WERI-Rb-1 (cell line): ENCODE measurements at regions not wholly inside any gene's neighbourhood (a gene's known extent, or its start where the extent isn't known, plus 50 kb on each side); places are given as distances from the start of the nearest gene placed in this dataset.

Experiments
- DNase-seq: peaks from one replicate; pipeline ENCODE4 v3.0.0-alpha.2; 2020
- H3K27ac ChIP-seq: fragments of 250-450 bp; sonication (Bioruptor Pico); 2 replicates; pipeline ENCODE4 v1.5.1; 2020; ENCODE audit warnings: mild to moderate bottlenecking, moderate library complexity
- H3K27me3 ChIP-seq: fragments of 250-450 bp; sonication (Bioruptor Pico); 2 replicates; pipeline ENCODE4 v1.5.1; 2021; ENCODE audit warnings: mild to moderate bottlenecking, low read depth, moderate library complexity; ENCODE audit not compliant: insufficient read depth, severe bottlenecking
- H3K36me3 ChIP-seq: fragments of 250-450 bp; sonication (Bioruptor Pico); 2 replicates; pipeline ENCODE4 v1.5.1; 2020; ENCODE audit warnings: mild to moderate bottlenecking, moderate library complexity
- H3K4me3 ChIP-seq: 2 replicates; pipeline ENCODE4 v1.5.1; 2011; ENCODE audit warnings: low read depth, mild to moderate bottlenecking, control low read depth, low read length
- H3K9me3 ChIP-seq: fragments of 250-450 bp; sonication (Bioruptor Pico); 2 replicates; pipeline ENCODE4 v1.5.1; 2021; ENCODE audit warnings: mild to moderate bottlenecking, moderate library complexity; ENCODE audit not compliant: severe bottlenecking
- CTCF ChIP-seq: IDR thresholded peaks from 2 replicates; pipeline ENCODE4 v1.5.1; 2011; ENCODE audit warnings: low read depth, mild to moderate bottlenecking, control low read depth, inconsistent platforms, low read length

- peaks cover 58% of the 10 kb centered on the region for H3K27me3 ChIP-seq
- H3K4me3 ChIP-seq = no peak overlapping the region
- no peaks in the 10 kb centered on the region for H3K36me3 ChIP-seq
- H3K9me3 ChIP-seq = no peaks in the 10 kb centered on the region
- no peak for TF ChIP-seq CTCF
- H3K27ac ChIP-seq = no peak overlapping the region
- DNase-seq = no peak
These were observed 978.6 kb downstream of the NLGN4X start for GRCh38 chrX:5250106-5250505.

DNA sequence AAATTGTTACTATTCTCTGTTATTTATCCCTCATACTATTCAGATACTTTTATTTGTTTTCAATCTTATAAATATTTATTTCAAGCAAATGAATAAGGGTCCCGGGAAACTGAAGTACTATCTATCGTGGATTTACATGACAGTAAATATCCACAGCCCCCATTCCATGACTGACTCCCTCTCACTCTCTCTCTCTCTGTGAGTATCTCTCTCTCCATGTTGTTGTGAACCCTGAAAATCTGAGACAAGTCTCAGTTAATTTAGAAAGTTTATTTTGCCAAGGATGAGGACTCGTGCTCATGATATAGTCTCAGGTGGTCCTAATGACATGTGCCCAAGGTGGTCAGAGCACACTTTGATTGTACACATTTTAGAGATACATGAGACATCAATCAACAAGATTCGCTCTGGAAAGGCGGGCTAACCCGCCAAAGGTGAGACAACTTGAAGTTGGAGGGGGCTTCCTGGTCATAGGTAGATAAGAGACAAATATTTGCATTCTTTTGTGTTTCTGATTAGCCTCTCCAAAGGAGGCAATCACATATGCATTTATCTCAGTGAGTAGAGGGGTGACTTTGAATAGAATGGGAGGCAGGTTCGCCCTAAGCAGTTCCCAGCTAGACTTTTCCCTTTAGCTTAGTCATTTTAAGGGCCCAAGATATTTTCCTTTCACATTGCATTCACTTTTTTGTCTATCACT lies 986.4 kb downstream of the NLGN4X start:
- no peak overlapping the region for H3K27ac ChIP-seq
- TF ChIP-seq CTCF = no peak
- H3K9me3 ChIP-seq = no peaks in the 10 kb centered on the region
- H3K4me3 ChIP-seq = no peak overlapping the region
- DNase-seq = no peak
- peaks cover 59% of the 10 kb centered on the region for H3K27me3 ChIP-seq
- H3K36me3 ChIP-seq = no peaks in the 10 kb centered on the region

DNA sequence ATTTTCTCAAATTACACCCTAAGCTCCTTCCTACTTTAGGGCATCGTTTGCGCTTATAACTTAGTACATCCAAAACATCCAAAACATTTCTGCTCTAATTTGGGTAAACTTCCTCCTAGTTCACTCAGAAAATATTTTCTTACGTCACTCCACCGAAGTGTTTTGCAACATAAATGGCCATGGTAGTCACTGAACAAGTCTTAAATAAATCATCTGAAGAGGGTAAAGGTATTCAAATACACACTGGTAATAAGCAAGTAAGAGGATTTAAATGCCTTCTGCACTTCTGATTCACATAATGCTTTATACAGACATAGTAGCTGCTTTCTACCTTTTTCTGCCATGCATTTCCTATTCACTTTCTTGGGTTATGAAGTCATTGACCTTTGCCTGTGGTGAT lies 991.9 kb downstream of the NLGN4X start:
- Histone ChIP-seq H3K4me3 (no peak overlapping the region), H3K27me3 (peaks cover 65% of the 10 kb centered on the region), H3K9me3 (no peaks in the 10 kb centered on the region), H3K27ac (no peak overlapping the region), H3K36me3 (no peaks in the 10 kb centered on the region)
- TF ChIP-seq CTCF = no peak
- no peak for DNase-seq

GRCh38 chrX:5236096-5236495 lies 992.6 kb downstream of the NLGN4X start:
- no peaks in the 10 kb centered on the region for H3K9me3 ChIP-seq
- H3K27ac ChIP-seq = no peak overlapping the region
- DNase-seq = peak; percentile 15
- no peak overlapping the region for H3K4me3 ChIP-seq
- H3K27me3 ChIP-seq = peaks cover 68% of the 10 kb centered on the region
- H3K36me3 ChIP-seq = no peaks in the 10 kb centered on the region
- TF ChIP-seq CTCF = peak; percentile 72

DNA sequence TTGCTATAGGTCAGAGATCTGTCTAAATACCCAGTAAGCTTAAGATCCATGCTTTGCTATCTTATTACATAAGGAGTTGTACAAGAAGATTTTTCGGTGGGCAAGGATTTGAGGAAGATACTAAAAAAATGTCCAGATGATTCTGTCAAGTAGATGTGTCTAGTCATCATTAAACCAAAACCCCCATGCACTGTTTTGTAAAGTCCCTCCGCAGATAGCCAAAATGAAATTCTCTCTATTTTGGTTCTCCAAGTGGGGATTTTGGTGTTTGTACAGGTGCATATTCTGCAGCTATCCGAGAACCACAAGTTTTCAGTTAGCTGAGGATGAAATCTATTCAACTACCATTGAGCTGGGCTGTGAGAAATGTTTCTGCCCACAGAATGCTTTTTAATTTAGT lies 994.8 kb downstream of the NLGN4X start:
- H3K27ac ChIP-seq = no peak overlapping the region
- H3K27me3 ChIP-seq = peaks cover 72% of the 10 kb centered on the region
- DNase-seq = no peak
- no peak for TF ChIP-seq CTCF
- H3K4me3 ChIP-seq = no peak overlapping the region
- no peaks in the 10 kb centered on the region for H3K36me3 ChIP-seq
- no peaks in the 10 kb centered on the region for H3K9me3 ChIP-seq

DNA sequence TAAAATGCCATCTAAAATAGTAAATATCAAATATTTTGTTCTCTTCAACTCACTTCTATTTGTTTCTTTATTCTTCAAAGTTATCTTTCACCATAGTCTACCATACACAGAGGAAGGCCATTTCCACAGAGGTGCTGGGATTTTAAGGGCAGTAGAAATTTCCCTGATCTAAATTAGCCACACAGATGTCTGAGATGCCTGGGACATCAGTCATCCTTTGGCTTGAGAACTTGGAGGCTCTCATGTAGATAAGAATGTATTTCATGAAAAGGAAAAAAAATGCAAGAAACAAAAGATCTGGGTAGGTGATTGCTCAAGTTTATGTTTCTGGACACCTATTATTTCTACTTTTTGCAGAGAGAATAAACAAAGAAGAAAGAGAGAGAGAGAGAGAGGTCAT lies 1008.2 kb downstream of the NLGN4X start:
- no peaks in the 10 kb centered on the region for H3K36me3 ChIP-seq
- TF ChIP-seq CTCF = no peak
- no peak overlapping the region for H3K4me3 ChIP-seq

More for the DNA sequence above, 1008.2 kb downstream of the NLGN4X start:
- DNase-seq = no peak
- H3K27ac ChIP-seq = no peak overlapping the region
- H3K9me3 ChIP-seq = no peaks in the 10 kb centered on the region
- H3K27me3 ChIP-seq = peaks cover 22% of the 10 kb centered on the region
